Gastroesophageal sphincter (tissue), 3 donors: ENCODE measurements at regions not wholly inside any gene's neighbourhood (a gene's known extent, or its start where the extent isn't known, plus 50 kb on each side); places are given as distances from the start of the nearest gene placed in this dataset.

ENCODE experiments used
- CTCF ChIP-seq, 4 experiments: fragments of 200-600 bp in 2 of 4; fragments of 450-650 bp in 2 of 4; sonication (generic) in 1 of 4; IDR thresholded peaks; one replicate each; pipeline ENCODE4 v1.5.1; 2017 to 2019; ENCODE audit warnings: antibody characterized with exemption in 4 of 4, mild to moderate bottlenecking in 2 of 4, moderate library complexity in 2 of 4
- POLR2A ChIP-seq, 2 donors: fragments of 450-650 bp; IDR thresholded peaks; one replicate each; pipeline ENCODE4 v1.6.1; 2017; ENCODE audit warnings: antibody characterized with exemption in 2 of 2, mild to moderate bottlenecking in 2 of 2, moderate library complexity in 1 of 2
- POLR2AphosphoS5 ChIP-seq: sonication (generic); formaldehyde crosslinking; IDR thresholded peaks from one replicate; pipeline ENCODE4 v1.6.1; 2017; ENCODE audit warnings: antibody characterized with exemption

GRCh38 chr16:86718118-86718517 is 139.8 kb downstream of the FOXL1 start:
- TF ChIP-seq CTCF (IDR thresholded peaks at IDR 0.05) (no peak), POLR2AphosphoS5 (no peak), POLR2A (IDR thresholded peaks at IDR 0.05) (no peak)
